A673 (cell line): ENCODE measurements at regions not wholly inside any gene's neighbourhood (a gene's known extent, or its start where the extent isn't known, plus 50 kb on each side); places are given as distances from the start of the nearest gene placed in this dataset.

Source experiments
- CTCF ChIP-seq: fragments of 300-800, 200-600 bp; sonication (generic); conservative IDR thresholded peaks from 2 replicates; pipeline ENCODE4 v1.5.1; 2017; ENCODE audit warnings: low read depth, mild to moderate bottlenecking, antibody characterized with exemption, low read length, moderate library complexity, mixed read lengths
- EZH2 ChIP-seq: fragments of 200-600 bp; sonication (generic); IDR thresholded peaks from 2 replicates; pipeline ENCODE4 v1.6.1; 2017; ENCODE audit warnings: borderline replicate concordance, low read depth, mild to moderate bottlenecking, mixed read lengths, antibody characterized with exemption, low read length; ENCODE audit not compliant: poor library complexity, severe bottlenecking

GRCh38 chr2:6545795-6546194 lies 319.9 kb downstream of the CMPK2 start:
- TF ChIP-seq CTCF (no peak), EZH2 (no peak)
